CD14-positive monocyte (primary cell): ENCODE measurements at regions not wholly inside any gene's neighbourhood (a gene's known extent, or its start where the extent isn't known, plus 50 kb on each side); places are given as distances from the start of the nearest gene placed in this dataset.

Experiments
- DNase-seq, 3 donors: peaks; one replicate each; pipeline ENCODE4 v3.0.0-alpha.2; 2011 to 2022
- H2AFZ ChIP-seq: 2 replicates; pipeline ENCODE4 v1.6.0; 2012; ENCODE audit warnings: mild to moderate bottlenecking, low read depth, low read length, inconsistent platforms; ENCODE audit not compliant: insufficient read depth, poor library complexity, severe bottlenecking
- H3K27ac ChIP-seq, 2 donors: 1 replicate in 1 of 2; 2 replicates in 1 of 2; pipeline ENCODE4 v1.5.1; 2012 to 2013; ENCODE audit warnings: low read length in 2 of 2, control low read depth in 1 of 2, inconsistent platforms in 1 of 2, low read depth in 1 of 2, mild to moderate bottlenecking in 1 of 2
- H3K27me3 ChIP-seq, 2 donors: one replicate each; pipeline versions ENCODE4 v1.6.0 to v1.6.1; 2011 to 2013; ENCODE audit warnings: low read length in 2 of 2; ENCODE audit not compliant: control insufficient read depth in 2 of 2, insufficient read depth in 2 of 2
- H3K36me3 ChIP-seq, 2 donors: replicated peaks in 1 of 2; 1 replicate in 1 of 2; 2 replicates in 1 of 2; pipeline versions ENCODE4 v1.5.1 to v1.6.1; 2012 to 2013; ENCODE audit warnings: low read length in 2 of 2, control low read depth in 1 of 2, inconsistent platforms in 1 of 2, mild to moderate bottlenecking in 1 of 2; ENCODE audit not compliant: insufficient read depth in 2 of 2, control insufficient read depth in 1 of 2
- H3K4me1 ChIP-seq, 2 donors: 1 replicate in 1 of 2; 2 replicates in 1 of 2; pipeline versions ENCODE4 v1.5.1 to v1.6.1; 2012 to 2013; ENCODE audit warnings: low read length in 2 of 2, control low read depth in 1 of 2, inconsistent platforms in 1 of 2, mild to moderate bottlenecking in 1 of 2, moderate library complexity in 1 of 2; ENCODE audit not compliant: insufficient read depth in 2 of 2, control insufficient read depth in 1 of 2
- H3K4me2 ChIP-seq: replicated peaks from 2 replicates; pipeline ENCODE3; 2012; ENCODE audit warnings: low read length, moderate library complexity, mild to moderate bottlenecking; ENCODE audit not compliant: poor library complexity, severe bottlenecking; ENCODE audit errors: extremely low read depth
- H3K4me3 ChIP-seq, 3 experiments: fragments of 200-600 bp in 1 of 3; sonication (generic) in 1 of 3; replicated peaks in 1 of 3; 1 replicate in 2 of 3; 2 replicates in 1 of 3; pipeline ENCODE4 v1.5.1; 2011 to 2013; ENCODE audit warnings: low read length in 3 of 3, mild to moderate bottlenecking in 3 of 3, control low read depth in 2 of 3, low read depth in 2 of 3, inconsistent platforms in 1 of 3, moderate library complexity in 1 of 3
- H3K79me2 ChIP-seq: 2 replicates; pipeline ENCODE4 v1.6.0; 2012; ENCODE audit warnings: mild to moderate bottlenecking, control low read depth, inconsistent platforms, low read length, moderate library complexity; ENCODE audit not compliant: insufficient read depth
- H3K9ac ChIP-seq: 2 replicates; pipeline ENCODE4 v1.6.0; 2017; ENCODE audit warnings: low read length, mild to moderate bottlenecking; ENCODE audit not compliant: insufficient read depth, poor library complexity, severe bottlenecking
- H3K9me3 ChIP-seq, 2 donors: replicated peaks in 1 of 2; 1 replicate in 1 of 2; 2 replicates in 1 of 2; pipeline versions ENCODE4 v1.5.1 to v1.6.1; 2012 to 2013; ENCODE audit warnings: low read length in 2 of 2, control low read depth in 1 of 2; ENCODE audit not compliant: control insufficient read depth in 1 of 2, insufficient read depth in 1 of 2
- H4K20me1 ChIP-seq: 2 replicates; pipeline ENCODE4 v1.6.0; 2012; ENCODE audit warnings: mild to moderate bottlenecking, low read length, control low read depth, moderate library complexity; ENCODE audit not compliant: insufficient read depth
- H3K27ac Mint-ChIP-seq, 7 donors: one replicate each; pipeline ENCODE4 v1.8.0; 2020; ENCODE audit warnings: mild to moderate bottlenecking in 7 of 7, mixed read lengths in 7 of 7, moderate library complexity in 6 of 7, inconsistent platforms in 2 of 7
- H3K27me3 Mint-ChIP-seq, 3 donors: one replicate each; pipeline ENCODE4 v1.8.0; 2021 to 2022; ENCODE audit warnings: low read depth in 3 of 3, mild to moderate bottlenecking in 3 of 3, mixed read lengths in 3 of 3, moderate library complexity in 3 of 3, inconsistent platforms in 1 of 3
- H3K36me3 Mint-ChIP-seq, 2 donors: one replicate each; pipeline ENCODE4 v1.8.0; 2020; ENCODE audit warnings: mixed read lengths in 2 of 2, inconsistent platforms in 1 of 2, mild to moderate bottlenecking in 1 of 2
- H3K4me1 Mint-ChIP-seq: one replicate; pipeline ENCODE4 v1.8.0; 2020; ENCODE audit warnings: mild to moderate bottlenecking, mixed read lengths
- H3K4me3 Mint-ChIP-seq, 2 donors: one replicate each; pipeline ENCODE4 v1.8.0; 2020; ENCODE audit warnings: mild to moderate bottlenecking in 2 of 2, mixed read lengths in 2 of 2, moderate library complexity in 1 of 2
- H3K9me3 Mint-ChIP-seq, 7 donors: one replicate each; pipeline ENCODE4 v1.8.0; 2020 to 2022; ENCODE audit warnings: mixed read lengths in 7 of 7, mild to moderate bottlenecking in 6 of 7, moderate library complexity in 6 of 7, inconsistent platforms in 2 of 7
- WGBS: methylation state at CpG from one replicate; pipeline ENCODE4 v1.1.5; 2013; ENCODE audit warnings: missing lambda C conversion rate; ENCODE audit not compliant: insufficient coverage; 5-methylcytosine and 5-hydroxymethylcytosine counted together
- intact Hi-C, 2 donors: fragments of 100-400 bp; cut with micrococcal nuclease; formaldehyde crosslinking; loops; one replicate each; pipeline versions ENCODE4 v1.15.0 to v1.15.1; 2023
- TF ChIP-seq, protein P1 (sequence below): fragments of 200-600 bp; IDR thresholded peaks from one replicate; pipeline ENCODE4 v1.8.0; 2022; ENCODE audit warnings: antibody characterized with exemption, mild to moderate bottlenecking

DNA sequence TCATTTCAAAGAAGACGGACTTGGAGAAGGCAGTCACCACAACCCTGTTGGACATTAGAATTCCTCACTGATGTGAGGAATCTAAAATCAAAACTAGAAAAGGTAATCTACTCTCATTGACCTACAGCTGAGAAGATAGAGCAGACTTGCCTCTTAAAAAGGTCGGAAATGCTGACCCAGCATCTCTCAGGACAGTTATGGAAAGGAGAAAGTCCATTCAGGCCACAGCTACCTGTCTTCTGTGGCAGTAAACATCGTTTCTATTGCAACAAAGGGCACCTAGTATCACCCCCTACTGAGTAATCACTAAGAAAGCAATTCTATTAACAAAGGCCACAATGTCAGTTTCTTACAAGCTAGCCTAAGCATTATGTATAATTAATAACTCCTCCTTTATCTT lies 601.7 kb downstream of the PRELID2 start:
- Histone ChIP-seq H3K79me2 (no peaks in the 10 kb centered on the region), H3K27me3 (no peaks in the 10 kb centered on the region), H4K20me1 (no peaks in the 10 kb centered on the region), H3K4me2 (no peak overlapping the region), H3K4me3 (no peak overlapping the region), H3K9ac (no peak overlapping the region), H3K9me3 (peaks cover 7 to 13% of the 10 kb centered on the region in 2 donors), H3K4me1 (no peaks in the 10 kb centered on the region), H3K36me3 (no peaks in the 10 kb centered on the region), H2AFZ (no peak overlapping the region), H3K27ac (no peak overlapping the region)
- 100% methylated on average over 1 of the region's 3 CpGs for WGBS
- Mint-ChIP-seq H3K4me1 (no peaks in the 10 kb centered on the region), H3K27me3 (peaks cover 0 to 3% (median 0%) of the 10 kb centered on the region in 3 donors), H3K36me3 (no peaks in the 10 kb centered on the region), H3K4me3 (no peak overlapping the region), H3K27ac (no peak overlapping the region), H3K9me3 (peaks cover 0 to 8% (median 2%) of the 10 kb centered on the region in 7 donors)
- DNase-seq = no peak
- TF ChIP-seq, protein P1, sequence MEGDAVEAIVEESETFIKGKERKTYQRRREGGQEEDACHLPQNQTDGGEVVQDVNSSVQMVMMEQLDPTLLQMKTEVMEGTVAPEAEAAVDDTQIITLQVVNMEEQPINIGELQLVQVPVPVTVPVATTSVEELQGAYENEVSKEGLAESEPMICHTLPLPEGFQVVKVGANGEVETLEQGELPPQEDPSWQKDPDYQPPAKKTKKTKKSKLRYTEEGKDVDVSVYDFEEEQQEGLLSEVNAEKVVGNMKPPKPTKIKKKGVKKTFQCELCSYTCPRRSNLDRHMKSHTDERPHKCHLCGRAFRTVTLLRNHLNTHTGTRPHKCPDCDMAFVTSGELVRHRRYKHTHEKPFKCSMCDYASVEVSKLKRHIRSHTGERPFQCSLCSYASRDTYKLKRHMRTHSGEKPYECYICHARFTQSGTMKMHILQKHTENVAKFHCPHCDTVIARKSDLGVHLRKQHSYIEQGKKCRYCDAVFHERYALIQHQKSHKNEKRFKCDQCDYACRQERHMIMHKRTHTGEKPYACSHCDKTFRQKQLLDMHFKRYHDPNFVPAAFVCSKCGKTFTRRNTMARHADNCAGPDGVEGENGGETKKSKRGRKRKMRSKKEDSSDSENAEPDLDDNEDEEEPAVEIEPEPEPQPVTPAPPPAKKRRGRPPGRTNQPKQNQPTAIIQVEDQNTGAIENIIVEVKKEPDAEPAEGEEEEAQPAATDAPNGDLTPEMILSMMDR = no peak
- intact Hi-C loops = no loop called here

DNA sequence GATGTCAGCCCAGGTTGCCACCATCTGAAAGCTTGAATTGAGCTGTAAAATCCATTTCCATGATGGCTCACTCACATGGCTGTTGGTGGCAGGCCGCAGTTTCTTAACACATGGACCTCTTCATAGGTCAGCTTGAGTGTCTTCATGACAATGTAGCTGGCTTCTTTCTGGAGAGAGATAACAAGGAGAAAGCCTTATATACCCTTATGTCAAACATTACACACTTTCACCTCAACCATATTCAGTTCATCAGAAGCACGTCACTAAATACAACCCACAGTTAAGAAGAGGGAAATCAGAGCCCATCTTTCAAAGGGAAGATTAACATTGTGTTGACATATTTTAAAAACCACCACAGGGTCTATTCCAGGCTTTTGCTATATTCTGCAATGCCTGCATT lies 604.4 kb downstream of the PRELID2 start:
- Histone ChIP-seq H2AFZ (no peak overlapping the region), H3K27me3 (no peaks in the 10 kb centered on the region), H3K4me1 (no peaks in the 10 kb centered on the region), H3K9ac (no peak overlapping the region), H3K79me2 (no peaks in the 10 kb centered on the region), H4K20me1 (no peaks in the 10 kb centered on the region), H3K4me3 (no peak overlapping the region), H3K27ac (no peak overlapping the region), H3K36me3 (no peaks in the 10 kb centered on the region), H3K9me3 (peaks cover 7 to 15% of the 10 kb centered on the region in 2 donors), H3K4me2 (no peak overlapping the region)
- peaks cover 0 to 8% (median 2%) of the 10 kb centered on the region in 7 donors for H3K9me3 Mint-ChIP-seq
- H3K27me3 Mint-ChIP-seq = peaks cover 0 to 2% (median 0%) of the 10 kb centered on the region in 3 donors
- WGBS = no CpG with 5 or more reads among the region's 2 CpGs
- no peak for DNase-seq
- no peaks in the 10 kb centered on the region for H3K4me1 Mint-ChIP-seq
- no peak overlapping the region for H3K4me3 Mint-ChIP-seq
- intact Hi-C loops = no loop called here
- TF ChIP-seq, protein P1 = no peak
- no peak overlapping the region for H3K27ac Mint-ChIP-seq
- no peaks in the 10 kb centered on the region for H3K36me3 Mint-ChIP-seq
